HG02642 (cell line): ENCODE measurements at regions not wholly inside any gene's neighbourhood (a gene's known extent, or its start where the extent isn't known, plus 50 kb on each side); places are given as distances from the start of the nearest gene placed in this dataset.

Experiments used
- ATAC-seq: cut with Tn5 transposase; IDR thresholded peaks from one replicate; pipeline ENCODE4 v1.9.1; 2021; ENCODE audit warnings: mild to moderate bottlenecking; ENCODE audit not compliant: unreplicated experiment, poor library complexity

GRCh38 chr3:56851966-56852884 is 50.5 kb upstream of the ARHGEF3 start:
- ATAC-seq: no peak
